Hepatocyte (in vitro differentiated cells): ENCODE measurements at regions not wholly inside any gene's neighbourhood (a gene's known extent, or its start where the extent isn't known, plus 50 kb on each side); places are given as distances from the start of the nearest gene placed in this dataset.

ENCODE experiments used
- CTCF ChIP-seq: fragments of 200-600 bp; sonication (generic); IDR thresholded peaks from 2 replicates; pipeline ENCODE4 v1.5.1; 2016; ENCODE audit warnings: antibody characterized with exemption, mild to moderate bottlenecking; ENCODE audit not compliant: poor library complexity
- EZH2 ChIP-seq: fragments of 200-600 bp; sonication (generic); IDR thresholded peaks from 2 replicates; pipeline ENCODE4 v1.6.1; 2016; ENCODE audit warnings: antibody characterized with exemption, mild to moderate bottlenecking, borderline replicate concordance

- no peak for TF ChIP-seq CTCF
- TF ChIP-seq EZH2 = no peak
Observed at GRCh38 chr9:93776873-93777272, 178.3 kb downstream of the BARX1 start.
